ENCODE measurements at regions not wholly inside any gene's neighbourhood (a gene's known extent, or its start where the extent isn't known, plus 50 kb on each side); places are given as distances from the start of the nearest gene placed in this dataset.

GRCh38 chr6:28743271-28743789 is 180.5 kb downstream of the TRIM27 start:
- TF ChIP-seq CTCF (IDR thresholded peaks at IDR 0.05) (no peak), POLR2AphosphoS5 (IDR thresholded peaks at IDR 0.05) (no peak), POLR2A (IDR thresholded peaks at IDR 0.05) (no peak)

All from stomach (tissue), 4 donors.